DOHH2 (cell line): ENCODE measurements at regions not wholly inside any gene's neighbourhood (a gene's known extent, or its start where the extent isn't known, plus 50 kb on each side); places are given as distances from the start of the nearest gene placed in this dataset.

Experiments
- EZH2phosphoT487 ChIP-seq: fragments of 200-600 bp; sonication (generic); IDR thresholded peaks from 2 replicates; pipeline ENCODE4 v1.6.1; 2017; ENCODE audit warnings: borderline replicate concordance, mild to moderate bottlenecking, antibody characterized with exemption, low read length, moderate library complexity, mixed read lengths
- TF ChIP-seq, protein P1 (sequence below): fragments of 200-600 bp; sonication (generic); IDR thresholded peaks from one replicate; pipeline ENCODE4 v1.5.1; 2014; ENCODE audit warnings: antibody characterized with exemption, mild to moderate bottlenecking, low read depth, low read length; ENCODE audit not compliant: poor library complexity, severe bottlenecking

DNA sequence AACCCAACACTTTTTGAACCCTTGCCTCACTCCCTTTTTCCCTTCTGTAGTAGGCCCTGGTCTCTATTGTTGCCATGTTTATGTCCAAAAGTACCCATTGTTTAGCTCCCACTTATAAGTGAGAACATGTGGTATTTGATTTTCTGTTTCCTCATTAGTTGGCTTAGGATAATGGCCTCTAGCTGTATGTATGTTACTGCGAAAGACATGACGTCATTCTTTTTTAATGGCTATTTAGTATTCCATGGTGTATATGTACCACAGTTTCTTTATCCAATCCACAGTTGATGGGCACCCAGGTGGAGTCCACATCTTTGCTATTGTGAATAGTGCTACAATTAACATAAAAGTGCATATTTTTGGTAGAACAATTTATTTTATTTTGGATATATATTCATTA lies 90.3 kb upstream of the PTPRD start:
- TF ChIP-seq, protein P1, sequence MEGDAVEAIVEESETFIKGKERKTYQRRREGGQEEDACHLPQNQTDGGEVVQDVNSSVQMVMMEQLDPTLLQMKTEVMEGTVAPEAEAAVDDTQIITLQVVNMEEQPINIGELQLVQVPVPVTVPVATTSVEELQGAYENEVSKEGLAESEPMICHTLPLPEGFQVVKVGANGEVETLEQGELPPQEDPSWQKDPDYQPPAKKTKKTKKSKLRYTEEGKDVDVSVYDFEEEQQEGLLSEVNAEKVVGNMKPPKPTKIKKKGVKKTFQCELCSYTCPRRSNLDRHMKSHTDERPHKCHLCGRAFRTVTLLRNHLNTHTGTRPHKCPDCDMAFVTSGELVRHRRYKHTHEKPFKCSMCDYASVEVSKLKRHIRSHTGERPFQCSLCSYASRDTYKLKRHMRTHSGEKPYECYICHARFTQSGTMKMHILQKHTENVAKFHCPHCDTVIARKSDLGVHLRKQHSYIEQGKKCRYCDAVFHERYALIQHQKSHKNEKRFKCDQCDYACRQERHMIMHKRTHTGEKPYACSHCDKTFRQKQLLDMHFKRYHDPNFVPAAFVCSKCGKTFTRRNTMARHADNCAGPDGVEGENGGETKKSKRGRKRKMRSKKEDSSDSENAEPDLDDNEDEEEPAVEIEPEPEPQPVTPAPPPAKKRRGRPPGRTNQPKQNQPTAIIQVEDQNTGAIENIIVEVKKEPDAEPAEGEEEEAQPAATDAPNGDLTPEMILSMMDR: no peak
- TF ChIP-seq EZH2phosphoT487: no peak
